Cardiac fibroblast (primary cell): ENCODE measurements at regions not wholly inside any gene's neighbourhood (a gene's known extent, or its start where the extent isn't known, plus 50 kb on each side); places are given as distances from the start of the nearest gene placed in this dataset.

ENCODE experiments used
- DNase-seq, 2 donors: peaks; one replicate each; pipeline versions ENCODE4 v3.0.0 to v3.0.0-alpha.2; 2010; ENCODE audit warnings: low read depth in 2 of 2
- H3K4me3 ChIP-seq, 2 donors: replicated peaks in 1 of 2; 1 replicate in 1 of 2; 2 replicates in 1 of 2; pipeline ENCODE4 v1.5.1; 2011; ENCODE audit warnings: low read depth in 2 of 2, low read length in 2 of 2, mild to moderate bottlenecking in 2 of 2, moderate library complexity in 1 of 2
- TF ChIP-seq, protein P1 (sequence below): IDR thresholded peaks from one replicate; pipeline ENCODE4 v1.5.1; 2011; ENCODE audit warnings: low read depth, mild to moderate bottlenecking, low read length, inconsistent platforms

- H3K4me3 ChIP-seq: no peak overlapping the region
- DNase-seq: no peak
- TF ChIP-seq, protein P1, sequence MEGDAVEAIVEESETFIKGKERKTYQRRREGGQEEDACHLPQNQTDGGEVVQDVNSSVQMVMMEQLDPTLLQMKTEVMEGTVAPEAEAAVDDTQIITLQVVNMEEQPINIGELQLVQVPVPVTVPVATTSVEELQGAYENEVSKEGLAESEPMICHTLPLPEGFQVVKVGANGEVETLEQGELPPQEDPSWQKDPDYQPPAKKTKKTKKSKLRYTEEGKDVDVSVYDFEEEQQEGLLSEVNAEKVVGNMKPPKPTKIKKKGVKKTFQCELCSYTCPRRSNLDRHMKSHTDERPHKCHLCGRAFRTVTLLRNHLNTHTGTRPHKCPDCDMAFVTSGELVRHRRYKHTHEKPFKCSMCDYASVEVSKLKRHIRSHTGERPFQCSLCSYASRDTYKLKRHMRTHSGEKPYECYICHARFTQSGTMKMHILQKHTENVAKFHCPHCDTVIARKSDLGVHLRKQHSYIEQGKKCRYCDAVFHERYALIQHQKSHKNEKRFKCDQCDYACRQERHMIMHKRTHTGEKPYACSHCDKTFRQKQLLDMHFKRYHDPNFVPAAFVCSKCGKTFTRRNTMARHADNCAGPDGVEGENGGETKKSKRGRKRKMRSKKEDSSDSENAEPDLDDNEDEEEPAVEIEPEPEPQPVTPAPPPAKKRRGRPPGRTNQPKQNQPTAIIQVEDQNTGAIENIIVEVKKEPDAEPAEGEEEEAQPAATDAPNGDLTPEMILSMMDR: no peak
Observed at GRCh38 chr4:121233982-121234381, 69.9 kb upstream of the TNIP3 start.

DNA sequence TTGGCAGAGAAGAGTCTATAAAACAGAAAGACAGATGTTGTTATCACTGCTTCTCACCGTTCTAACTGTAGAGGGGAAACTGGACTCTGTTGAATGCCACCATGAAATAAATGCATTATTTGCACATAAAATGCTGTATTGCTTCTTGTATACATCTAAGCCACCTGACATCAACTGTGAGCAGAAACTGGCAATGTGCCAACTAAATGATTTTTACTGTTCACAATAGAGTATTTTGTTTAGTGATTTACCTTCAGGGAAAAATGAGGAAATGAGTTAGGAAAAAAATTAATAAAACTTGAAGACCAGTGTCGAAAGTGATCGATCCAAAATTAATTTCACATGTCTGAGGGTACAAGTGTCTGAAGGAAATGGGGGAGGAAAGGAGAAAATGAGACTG lies 65.9 kb upstream of the TNIP3 start:
- DNase-seq: no peak
- TF ChIP-seq, protein P1: no peak
- H3K4me3 ChIP-seq: no peak overlapping the region

GRCh38 chr4:121228848-121229247 lies 64.7 kb upstream of the TNIP3 start:
- H3K4me3 ChIP-seq: no peak overlapping the region
- no peak for DNase-seq
- TF ChIP-seq, protein P1: no peak

GRCh38 chr4:121227341-121227792 lies 63.2 kb upstream of the TNIP3 start:
- TF ChIP-seq, protein P1: no peak
- DNase-seq: no peak
- H3K4me3 ChIP-seq: no peak overlapping the region

- H3K4me3 ChIP-seq: no peak overlapping the region
- TF ChIP-seq, protein P1: no peak
- no peak for DNase-seq
Observed at GRCh38 chr4:121226362-121226761, 62.2 kb upstream of the TNIP3 start.

DNA sequence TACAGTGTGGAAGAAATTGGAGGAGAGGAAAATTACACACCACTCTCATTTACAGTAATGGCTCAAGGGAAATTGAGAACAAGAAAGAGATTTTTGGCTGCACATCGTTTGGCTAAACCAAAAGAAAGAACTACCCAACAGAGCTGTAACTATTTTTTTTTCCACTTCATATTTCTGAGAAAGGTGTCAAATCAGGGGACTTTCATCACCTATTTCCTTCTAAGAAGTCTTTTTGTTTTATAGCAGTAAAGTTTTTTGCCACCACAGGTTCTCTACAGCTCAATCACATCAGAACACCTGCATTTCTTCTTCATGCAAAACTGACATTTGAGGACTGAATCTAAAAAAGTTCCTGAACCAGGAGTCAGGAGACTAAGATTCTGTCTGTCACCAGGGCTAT lies 57.5 kb upstream of the TNIP3 start:
- H3K4me3 ChIP-seq: no peak overlapping the region
- TF ChIP-seq, protein P1: no peak
- no peak for DNase-seq

GRCh38 chr4:121221201-121221600 lies 57.1 kb upstream of the TNIP3 start:
- TF ChIP-seq, protein P1: no peak
- no peak overlapping the region for H3K4me3 ChIP-seq
- DNase-seq: no peak
